Prostate gland (tissue), 2 donors: ENCODE measurements at regions not wholly inside any gene's neighbourhood (a gene's known extent, or its start where the extent isn't known, plus 50 kb on each side); places are given as distances from the start of the nearest gene placed in this dataset.

ENCODE experiments used
- CTCF ChIP-seq, 4 experiments: fragments of 200-600 bp in 2 of 4; fragments of 450-650 bp in 2 of 4; sonication (generic) in 2 of 4; IDR thresholded peaks; 1 replicate in 3 of 4; 2 replicates in 1 of 4; pipeline ENCODE4 v1.5.1; 2016 to 2019; ENCODE audit warnings: antibody characterized with exemption in 4 of 4, mild to moderate bottlenecking in 2 of 4, moderate library complexity in 2 of 4
- POLR2A ChIP-seq: fragments of 450-650 bp; IDR thresholded peaks from one replicate; pipeline ENCODE4 v1.6.1; 2016; ENCODE audit warnings: antibody characterized with exemption, mild to moderate bottlenecking
- POLR2AphosphoS5 ChIP-seq: sonication (generic); formaldehyde crosslinking; IDR thresholded peaks from one replicate; pipeline ENCODE4 v1.6.1; 2017; ENCODE audit warnings: antibody characterized with exemption

- TF ChIP-seq POLR2AphosphoS5 (no peak), CTCF (IDR thresholded peaks at IDR 0.05) (no peak), POLR2A (no peak)
Measured at GRCh38 chr5:172509405-172509781, 55.1 kb upstream of the SH3PXD2B start.
